AG20443 (cell line): ENCODE measurements at regions not wholly inside any gene's neighbourhood (a gene's known extent, or its start where the extent isn't known, plus 50 kb on each side); places are given as distances from the start of the nearest gene placed in this dataset.
"Not testable (repeated sequence)": the region's sequence is repeated elsewhere in the genome, so short reads cannot be mapped to it uniquely, and the experiment has no call there.

Experiments
- DNase-seq: peaks from one replicate; pipeline ENCODE4 v3.0.0; 2012; ENCODE audit warnings: low spot score, mixed read lengths

DNA sequence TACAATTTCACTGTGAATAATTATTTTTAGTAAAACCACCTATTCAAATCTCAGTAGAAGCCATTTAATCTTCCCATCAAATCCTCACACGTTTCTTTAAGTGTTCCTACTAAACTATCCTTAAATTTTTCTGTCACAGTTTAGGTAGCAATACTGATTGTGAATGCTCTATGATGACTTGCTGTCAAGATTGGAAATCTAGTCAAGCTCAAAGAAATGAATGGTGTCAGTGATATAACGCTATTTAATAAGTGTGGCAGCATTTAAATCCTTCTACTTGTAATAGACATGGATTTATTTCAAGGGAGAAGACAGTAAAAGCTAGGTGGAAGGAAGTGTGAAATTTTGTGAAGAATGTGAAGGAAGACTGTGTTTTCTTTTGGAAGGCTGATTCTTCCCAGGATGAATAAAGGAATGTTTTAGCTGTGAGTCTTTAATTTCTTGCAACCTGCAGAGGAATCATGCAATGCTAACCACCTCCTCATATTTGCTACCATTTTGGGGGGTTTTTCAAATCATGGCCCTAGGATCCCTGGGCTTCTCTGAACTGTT lies 936.7 kb upstream of the NEGR1 start:
- DNase-seq, result no peak

DNA sequence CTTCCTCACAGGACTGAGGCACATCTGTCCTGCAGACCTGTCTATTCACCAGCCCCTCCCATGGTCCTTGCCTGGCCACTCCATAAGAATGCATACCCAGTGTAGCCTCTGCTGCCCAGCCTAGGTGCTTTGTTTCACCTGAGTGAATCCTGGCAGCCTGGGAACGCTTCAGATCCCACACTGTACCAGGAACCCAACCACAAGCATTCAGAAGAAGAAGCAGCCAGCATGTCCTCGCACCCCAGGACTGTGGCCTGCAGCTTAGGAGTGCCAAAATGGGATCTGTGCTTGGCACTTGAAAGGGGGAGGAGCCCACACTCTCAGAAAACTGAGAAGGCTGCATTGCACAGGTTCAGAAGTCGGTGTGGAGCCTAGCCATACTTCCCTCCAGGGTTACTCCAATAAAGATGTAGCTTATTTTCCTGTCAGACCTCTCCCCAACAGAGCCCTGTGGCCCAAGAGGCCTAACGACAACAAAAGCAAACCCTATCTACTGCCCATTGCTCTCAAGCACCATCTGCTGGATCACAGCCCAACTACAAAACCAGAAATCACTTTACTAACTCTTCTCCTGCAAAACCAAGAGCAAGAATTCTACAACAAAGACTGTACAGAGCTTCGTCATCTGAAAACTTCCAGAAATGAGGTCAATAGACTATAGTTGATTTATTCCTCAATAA lies 923.1 kb upstream of the NEGR1 start:
- no peak for DNase-seq

DNA sequence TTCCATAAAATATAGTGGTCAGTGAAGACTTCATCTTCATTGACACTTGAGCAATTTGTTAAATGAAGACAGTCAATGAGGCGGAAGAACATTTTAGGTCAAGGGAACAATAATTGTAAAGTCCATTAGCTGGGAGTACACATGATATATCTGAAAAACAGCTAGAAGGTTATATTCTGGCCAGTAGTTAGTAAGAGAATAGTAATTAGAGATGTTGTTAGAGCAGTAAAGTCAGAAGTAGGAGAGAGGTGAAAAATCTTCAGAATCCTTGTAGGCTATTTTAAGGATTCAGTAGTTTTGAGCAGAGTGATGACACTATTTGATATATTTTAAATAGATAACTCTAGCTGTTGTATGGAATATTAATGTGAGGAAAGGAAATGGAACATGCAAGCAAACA lies 915.6 kb upstream of the NEGR1 start:
- no peak for DNase-seq

DNA sequence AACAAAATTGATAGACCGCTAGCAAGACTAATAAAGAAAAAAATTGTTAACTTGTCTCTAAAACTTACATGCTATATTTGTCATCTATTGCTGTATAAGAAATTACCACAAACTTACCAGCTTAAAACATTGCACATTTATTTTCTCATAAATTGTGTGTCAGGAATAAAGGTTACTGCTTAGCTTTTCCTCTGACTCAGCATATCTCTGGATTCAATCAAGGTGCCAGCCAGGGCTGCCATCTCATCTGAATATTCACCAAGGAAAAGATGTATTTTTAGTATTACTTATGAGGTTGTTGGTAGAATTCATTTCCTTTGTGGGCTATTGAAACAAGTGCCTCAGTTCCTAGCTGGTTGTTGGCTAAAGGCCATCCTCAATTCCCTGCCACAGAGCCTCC lies 912.6 kb upstream of the NEGR1 start:
- no peak for DNase-seq

DNA sequence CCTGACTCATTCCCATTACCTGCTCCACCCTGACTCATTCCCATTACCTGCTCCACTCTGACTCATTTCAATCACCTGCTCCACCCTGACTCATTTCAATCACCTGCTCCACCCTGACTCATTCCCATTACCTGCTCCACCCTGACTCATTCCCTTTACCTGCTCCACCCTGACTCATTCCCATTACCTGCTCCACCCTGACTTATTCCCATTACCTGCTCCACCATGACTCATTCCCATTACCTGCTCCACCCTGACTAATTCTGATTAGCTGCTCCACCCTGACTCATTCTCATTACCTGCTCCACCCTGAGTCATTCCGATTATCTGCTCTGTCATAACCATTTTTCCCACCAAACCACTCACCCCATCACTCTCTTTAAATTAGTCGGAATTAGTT lies 901.2 kb upstream of the NEGR1 start:
- not testable (repeated sequence) for DNase-seq

DNA sequence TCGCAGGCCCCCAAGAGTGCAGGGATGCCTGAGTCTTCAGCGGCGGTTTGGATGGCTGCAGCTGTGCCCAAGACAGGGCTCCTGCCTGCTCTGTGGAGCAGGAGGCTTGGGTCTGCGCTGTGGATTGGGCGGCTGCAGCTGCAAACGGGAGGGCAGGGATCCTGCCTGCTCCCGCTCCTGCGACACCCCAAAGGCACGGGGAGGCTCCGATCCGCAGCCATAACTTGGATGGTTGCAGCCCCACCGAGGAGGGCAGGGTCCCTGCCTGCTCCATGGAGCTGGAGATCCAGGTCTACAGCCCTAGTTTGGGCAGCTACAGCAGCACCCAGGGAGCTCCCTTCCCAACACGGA lies 898.8 kb upstream of the NEGR1 start:
- no peak for DNase-seq

DNA sequence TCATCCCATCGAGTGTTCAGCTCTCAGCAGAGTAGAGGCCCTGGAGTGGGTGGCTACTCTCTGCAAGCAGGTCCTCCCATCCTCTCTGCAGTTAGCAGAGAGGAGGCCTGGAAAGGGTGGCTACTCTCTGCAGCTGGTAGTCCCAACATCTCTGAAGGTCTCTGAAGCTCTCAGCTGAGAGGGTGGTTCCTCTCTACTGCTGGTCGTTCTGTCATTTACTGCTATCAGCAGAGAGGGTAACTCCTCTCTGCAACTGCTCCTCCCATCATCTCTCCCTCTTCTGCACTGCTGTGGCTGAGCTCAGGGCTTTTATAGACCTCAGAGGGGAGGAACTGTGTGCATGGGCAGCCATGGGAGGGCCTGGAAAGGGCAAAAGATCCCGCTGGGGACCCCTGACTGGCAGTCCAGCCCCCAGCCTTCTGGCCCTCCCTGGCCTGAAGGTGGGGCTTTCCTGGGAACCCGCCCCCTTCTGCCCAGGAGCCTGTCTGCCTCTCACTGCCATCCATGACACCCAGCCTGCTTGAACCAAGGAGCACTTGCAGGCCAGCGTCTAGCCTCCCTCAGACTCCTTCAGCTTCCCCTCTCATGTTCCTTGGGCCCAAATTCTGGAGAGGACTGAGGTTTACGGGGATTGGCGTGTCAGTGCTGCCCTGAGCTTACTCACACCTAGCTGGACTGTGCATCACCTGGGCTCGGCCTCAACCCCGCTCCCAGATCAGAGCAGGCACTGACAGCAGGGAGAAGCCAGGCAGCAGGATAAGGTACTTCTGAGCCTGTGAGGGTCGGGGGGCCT lies 898.3 kb upstream of the NEGR1 start:
- DNase-seq, result no peak

DNA sequence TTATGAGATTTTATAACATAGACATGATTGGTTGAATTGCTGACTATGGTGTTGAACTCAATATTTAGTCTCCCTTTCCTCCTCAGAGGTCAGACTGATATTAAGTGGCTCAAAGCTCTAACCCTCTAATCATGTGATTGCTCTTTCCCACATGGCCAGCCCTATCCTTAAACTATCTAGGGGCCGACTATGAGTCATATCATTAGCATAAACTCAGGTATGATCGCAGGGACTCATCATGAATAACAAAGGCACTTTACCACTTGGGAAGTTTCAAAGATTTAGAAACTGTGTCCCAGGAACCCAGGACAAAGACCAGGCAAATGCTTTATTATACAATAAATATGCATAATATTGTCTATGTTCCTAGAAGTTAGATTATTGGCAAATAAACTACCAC lies 894.6 kb upstream of the NEGR1 start:
- no peak for DNase-seq

DNA sequence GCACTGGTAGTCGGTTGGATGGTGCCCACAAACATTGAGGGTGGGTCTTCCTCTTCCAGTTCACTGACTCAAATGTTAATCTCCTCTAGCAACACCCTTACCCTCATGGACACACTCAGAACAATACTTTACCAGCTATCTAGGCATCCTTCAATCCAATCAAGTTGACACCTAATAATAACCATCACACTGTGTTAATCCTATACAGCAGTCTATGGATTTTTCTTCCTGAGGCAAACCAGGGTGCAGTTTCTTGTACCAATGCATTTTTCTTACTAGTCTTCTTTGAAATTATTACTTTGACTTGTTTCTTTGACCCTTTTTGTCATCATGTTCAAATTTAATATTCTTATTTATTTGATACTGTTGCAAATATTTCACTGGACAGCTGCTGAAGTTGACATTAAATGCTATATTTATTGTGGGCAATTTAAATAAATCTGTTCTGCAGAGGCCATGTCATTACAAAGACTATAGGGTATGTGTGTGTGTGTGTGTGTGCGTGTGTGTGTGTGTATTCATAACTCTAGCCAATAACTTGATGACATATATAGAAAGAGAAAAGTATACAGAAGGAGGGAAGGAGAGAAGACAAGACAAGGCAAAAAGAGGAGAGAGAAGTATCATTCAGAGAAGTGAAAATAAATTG lies 884.8 kb upstream of the NEGR1 start:
- no peak for DNase-seq

DNA sequence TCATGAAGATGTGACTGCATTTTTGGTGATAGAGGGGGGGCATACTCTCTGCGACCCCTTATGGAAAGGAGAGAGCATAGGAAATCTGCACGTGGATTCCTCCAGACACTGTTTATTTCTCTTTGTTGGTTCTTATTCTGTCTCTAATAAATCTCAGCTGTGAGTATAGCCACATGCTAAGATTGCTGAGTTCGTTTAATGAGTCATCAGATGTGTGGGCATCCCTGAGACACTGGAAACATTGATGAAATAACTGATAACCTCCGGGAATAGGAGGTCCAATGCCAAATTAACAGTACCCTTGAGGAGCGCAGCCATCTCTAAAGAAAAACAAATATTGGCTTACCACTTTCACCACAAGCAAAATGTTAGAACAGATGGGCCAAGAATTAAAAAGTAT lies 880.2 kb upstream of the NEGR1 start:
- DNase-seq, result no peak

DNA sequence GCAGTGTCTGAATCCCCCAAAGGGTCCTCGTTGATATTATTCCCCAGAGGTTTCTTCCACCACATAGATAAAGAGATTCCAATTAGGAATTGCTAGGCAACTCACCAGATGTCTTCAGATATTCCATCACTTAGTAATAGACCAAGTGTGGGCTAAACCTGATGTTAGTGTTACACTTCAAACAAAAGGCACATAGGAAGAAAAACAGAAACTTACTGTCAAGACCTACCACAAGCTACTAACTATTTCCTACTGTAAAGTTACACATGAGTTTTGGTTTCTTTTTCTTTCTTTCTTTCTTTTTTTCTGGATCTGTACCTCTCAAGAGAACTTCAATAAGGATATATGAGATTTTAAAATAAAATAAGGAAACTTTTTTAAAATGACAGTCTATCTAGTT lies 879.1 kb upstream of the NEGR1 start:
- no peak for DNase-seq

DNA sequence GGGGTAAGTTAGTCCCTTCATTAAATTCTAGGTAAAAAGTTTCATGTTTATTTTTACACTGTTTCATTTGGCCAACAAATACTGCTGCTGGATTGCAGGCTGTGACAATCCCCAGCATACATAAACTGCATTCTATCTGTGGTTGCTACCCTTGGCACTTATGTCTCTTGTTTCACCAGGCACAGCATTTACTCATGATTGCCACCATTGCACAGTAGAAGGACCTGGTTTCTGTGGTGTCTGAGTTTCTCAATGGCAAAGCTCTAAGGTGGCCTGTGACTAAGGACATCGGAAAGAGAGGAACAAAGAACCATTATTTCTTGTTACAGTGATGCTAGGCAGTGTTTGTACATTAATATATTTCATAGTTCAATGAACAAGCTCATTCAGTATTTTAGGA lies 878.4 kb upstream of the NEGR1 start:
- DNase-seq, result no peak

DNA sequence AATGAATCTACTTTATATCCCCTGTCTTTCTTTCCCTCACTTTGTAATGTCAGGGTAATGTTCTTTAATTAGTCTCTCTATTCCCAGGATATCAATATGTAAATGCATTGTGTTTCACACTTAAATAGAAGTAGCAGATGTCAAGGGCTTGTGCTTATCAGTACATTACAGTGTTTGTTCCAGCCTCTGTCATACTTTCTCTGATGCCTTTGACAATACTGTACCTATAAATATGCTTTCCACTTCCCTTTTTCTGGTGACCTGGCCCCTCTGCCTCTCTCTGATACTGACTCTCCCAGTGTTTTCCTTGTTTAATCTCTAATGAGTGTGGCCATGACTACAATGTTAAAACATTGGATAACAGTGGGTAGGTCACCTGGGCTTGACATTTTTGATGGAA lies 862.0 kb upstream of the NEGR1 start:
- DNase-seq, result no peak

DNA sequence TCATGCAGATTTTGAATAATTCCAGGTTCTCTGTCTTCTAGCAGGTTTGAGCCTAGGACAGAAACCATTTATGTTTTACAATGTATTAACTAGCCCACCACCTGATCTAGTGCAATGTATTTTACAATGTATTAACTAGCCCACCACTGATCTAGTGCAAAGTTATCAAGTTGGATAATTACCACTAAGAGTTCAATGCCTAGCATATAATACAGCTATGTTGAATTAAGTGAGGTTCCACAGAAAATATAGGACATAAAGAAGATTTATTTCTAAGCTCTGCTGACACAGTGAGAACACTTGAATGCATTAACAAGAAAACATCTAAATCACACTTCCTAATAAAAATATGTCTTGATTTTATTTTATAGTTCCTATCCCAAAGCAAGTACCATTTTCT lies 854.6 kb upstream of the NEGR1 start:
- DNase-seq, result no peak

DNA sequence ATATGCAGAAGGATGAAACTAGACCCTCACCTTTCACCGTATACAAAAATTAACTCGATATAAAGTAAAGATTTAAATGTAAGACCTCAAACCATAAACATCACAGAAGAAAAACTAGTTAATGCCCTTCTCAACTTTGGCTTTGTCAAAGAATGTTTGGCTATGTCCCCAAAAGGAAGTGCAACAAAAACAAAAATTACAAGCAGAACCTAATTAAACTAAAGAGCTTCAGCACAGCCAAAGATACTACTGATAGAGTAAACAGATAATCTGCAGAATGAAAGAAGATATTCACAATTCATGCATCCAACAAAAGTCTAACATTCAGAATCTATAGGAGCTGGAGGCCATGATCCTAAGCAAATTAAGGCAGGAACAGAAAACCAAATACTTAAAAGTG lies 824.6 kb upstream of the NEGR1 start:
- DNase-seq, result no peak

DNA sequence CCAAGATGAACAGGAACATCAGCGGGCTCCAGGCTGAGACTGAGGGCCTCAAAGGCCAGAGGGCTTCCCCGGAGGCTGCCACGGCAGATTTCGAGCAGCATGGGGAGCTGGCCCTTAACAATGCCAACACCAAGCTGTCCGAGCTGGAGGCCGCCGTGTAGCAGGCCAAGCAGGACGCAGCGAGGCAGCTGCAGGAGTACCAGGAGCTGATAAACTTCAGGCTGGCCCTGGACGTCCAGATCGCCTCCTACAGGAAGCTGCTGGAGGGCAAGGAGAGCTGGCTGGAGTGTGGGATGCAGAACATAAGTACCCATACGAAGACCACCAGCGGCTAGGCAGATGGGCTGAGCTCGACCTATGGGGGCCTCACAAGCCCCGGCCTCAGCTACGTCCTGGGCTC lies 823.4 kb upstream of the NEGR1 start:
- DNase-seq, result no peak

DNA sequence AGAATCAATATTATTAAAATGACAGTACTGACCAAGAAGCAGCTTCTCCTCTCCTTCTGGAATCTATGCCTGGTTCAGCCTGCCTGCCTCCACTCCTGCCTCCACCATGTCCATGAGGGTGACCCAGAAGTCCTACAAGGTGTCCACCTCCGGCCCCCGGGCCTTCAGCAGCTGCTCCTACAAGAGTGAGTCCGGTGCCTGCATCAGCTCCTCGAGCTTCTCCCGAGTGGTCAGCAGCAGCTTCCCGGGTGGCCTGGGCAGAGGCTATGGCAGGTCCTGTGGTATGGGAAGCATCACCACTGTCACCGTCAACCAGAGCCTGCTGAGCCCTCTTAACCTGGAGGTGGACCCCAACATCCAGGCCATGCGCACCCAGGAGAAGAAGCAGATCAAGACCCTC lies 822.4 kb upstream of the NEGR1 start:
- no peak for DNase-seq

DNA sequence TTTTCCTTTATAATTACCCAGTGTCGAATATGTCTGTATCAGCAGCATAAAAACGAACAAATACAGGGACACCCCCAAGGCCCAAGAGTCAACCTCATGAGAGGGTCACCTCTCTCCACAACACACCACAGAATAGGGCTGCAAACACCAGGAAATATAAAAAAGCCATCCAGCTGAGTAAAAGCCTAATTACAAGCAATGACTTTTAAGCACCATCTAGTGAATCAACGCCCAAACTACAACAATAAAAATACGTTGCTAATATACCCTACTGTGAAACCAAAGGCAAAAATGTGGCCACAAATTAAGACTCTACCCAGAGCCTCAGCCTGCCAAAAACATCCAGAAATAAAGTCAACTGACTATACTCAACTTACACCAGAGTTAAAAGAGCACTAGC lies 817.9 kb upstream of the NEGR1 start:
- no peak for DNase-seq

DNA sequence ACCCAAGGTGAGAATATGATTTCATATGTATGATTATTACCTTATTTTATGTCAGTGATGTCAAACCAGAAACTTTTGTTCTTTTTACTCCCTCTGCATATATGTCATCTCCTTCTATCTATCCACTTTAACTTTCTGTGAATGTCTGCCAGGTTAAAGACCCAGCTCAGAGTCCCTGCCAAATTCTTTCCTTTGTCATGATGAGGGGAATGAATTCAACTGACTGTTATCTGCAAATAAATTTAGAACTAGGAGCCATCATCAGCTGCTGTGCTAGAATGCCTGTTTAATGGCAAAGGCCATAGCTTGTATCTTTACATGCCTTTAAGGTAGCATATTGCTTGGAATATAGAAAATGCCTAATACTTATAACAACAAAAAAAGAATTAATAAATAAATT lies 815.6 kb upstream of the NEGR1 start:
- no peak for DNase-seq

DNA sequence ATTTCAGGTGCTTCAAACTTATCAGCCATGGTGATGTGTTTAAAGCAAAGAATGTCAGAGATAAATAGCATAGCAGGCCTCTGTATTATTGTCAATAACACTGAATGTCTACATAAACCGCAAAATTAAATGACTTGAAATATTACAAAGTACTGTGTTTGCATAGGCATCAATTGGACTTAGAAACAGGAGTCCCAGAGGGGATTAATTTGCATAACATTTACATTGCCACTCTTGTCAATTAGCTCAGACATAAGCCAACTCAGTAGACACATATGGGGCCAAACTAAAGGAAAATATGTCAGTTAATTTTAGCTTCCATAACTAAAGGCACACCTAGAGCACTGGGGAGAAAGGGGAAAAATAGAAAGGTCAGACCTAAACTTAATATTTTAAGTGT lies 814.5 kb upstream of the NEGR1 start:
- no peak for DNase-seq

DNA sequence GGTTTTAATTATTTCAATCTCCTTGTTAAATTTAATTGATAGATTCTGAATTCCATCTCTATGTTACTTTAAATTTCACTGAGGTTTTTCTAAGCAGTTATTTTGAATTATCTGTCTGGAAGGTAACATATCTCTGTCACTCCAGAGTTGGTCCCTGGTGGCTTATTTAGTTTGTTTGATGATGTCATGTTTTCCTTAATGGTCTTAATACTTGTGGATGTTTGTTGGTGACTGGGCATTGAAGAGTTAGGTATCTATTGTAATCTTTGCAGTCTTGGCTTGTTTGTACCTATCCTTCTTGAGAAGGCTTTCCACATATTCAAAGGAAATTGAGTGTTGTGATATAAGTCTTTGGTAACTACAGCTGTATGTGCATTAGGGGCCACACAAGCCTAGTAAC lies 810.0 kb upstream of the NEGR1 start:
- DNase-seq, result no peak

DNA sequence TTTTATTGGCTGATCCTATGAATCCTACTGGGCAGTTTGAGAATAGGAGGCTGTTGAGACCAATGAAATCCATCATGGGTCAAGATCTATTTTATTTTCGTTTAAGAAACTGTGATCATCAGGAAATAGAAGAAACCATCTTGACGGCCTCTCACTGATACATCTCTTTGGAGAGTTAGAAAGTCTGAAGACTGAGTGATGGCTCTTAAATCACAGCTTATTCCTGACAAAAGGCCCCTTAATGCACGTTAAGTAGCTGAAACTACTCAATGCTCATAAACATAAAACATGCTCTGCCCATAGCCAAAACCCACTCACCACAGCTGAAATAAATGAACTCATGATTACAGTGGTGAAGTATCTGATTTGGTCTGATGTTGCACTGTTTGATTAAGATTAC lies 784.5 kb upstream of the NEGR1 start:
- DNase-seq, result no peak

DNA sequence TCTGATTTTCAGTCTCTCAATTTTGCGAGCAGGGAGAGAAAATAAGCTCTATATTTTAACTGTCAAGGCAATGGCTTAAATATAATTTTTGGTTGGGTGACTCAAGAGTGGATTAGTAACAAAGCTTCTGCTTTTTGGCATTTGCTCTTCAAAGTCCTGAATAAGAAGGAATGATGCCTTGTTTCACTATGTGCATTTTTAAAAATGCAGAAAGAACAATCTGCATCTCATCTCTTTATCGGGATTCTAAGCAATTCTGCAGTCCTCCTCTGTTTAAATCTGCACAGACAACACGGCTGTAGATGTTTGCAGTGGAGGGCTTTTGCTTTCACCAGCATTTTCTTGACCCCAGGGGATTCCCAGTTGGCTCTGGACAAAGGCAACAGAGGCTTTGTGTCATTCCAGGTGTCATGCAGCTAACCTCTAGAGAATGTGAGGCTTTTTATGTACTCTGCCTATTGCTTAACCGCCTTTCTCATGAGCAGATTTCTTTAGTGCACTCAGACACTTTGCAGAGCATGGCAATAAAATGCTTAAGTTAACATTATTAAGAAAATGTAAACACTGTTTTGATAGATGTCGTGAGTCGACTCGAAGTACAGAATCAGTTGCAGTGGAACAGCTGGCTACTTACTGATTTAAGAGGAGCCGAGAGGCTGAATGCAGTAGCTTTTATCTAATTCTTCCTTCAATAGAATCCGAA lies 783.2 kb upstream of the NEGR1 start:
- no peak for DNase-seq
